ENCODE measurements at regions not wholly inside any gene's neighbourhood (a gene's known extent, or its start where the extent isn't known, plus 50 kb on each side); places are given as distances from the start of the nearest gene placed in this dataset.

- no peaks in the 10 kb centered on the region for H3K36me3 ChIP-seq (replicated peaks in 1 of 2; ENCODE audit: insufficient read depth in 1 of 2, low read depth in 2 of 2)
- no peak overlapping the region for H3K27ac ChIP-seq
- WGBS, 2 donors: 62 to 67% methylated on average over 4 of the region's 4 CpGs
- H3K4me3 ChIP-seq: no peak overlapping the region
- H3K4me1 ChIP-seq: no peaks in the 10 kb centered on the region
- H3K9me3 ChIP-seq: no peaks in the 10 kb centered on the region
- TF ChIP-seq, protein P1, sequence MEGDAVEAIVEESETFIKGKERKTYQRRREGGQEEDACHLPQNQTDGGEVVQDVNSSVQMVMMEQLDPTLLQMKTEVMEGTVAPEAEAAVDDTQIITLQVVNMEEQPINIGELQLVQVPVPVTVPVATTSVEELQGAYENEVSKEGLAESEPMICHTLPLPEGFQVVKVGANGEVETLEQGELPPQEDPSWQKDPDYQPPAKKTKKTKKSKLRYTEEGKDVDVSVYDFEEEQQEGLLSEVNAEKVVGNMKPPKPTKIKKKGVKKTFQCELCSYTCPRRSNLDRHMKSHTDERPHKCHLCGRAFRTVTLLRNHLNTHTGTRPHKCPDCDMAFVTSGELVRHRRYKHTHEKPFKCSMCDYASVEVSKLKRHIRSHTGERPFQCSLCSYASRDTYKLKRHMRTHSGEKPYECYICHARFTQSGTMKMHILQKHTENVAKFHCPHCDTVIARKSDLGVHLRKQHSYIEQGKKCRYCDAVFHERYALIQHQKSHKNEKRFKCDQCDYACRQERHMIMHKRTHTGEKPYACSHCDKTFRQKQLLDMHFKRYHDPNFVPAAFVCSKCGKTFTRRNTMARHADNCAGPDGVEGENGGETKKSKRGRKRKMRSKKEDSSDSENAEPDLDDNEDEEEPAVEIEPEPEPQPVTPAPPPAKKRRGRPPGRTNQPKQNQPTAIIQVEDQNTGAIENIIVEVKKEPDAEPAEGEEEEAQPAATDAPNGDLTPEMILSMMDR (IDR thresholded peaks at IDR 0.05): no peak
- no peak for TF ChIP-seq POLR2A (IDR thresholded peaks at IDR 0.05)
- no peak for ATAC-seq
- H3K27me3 ChIP-seq: no peaks in the 10 kb centered on the region
- DNase-seq: peak in 1 of 4 donors; percentile 28
- intact Hi-C loops (cut with DNase I): no loop called here
These were observed 75.5 kb upstream of the CPM start for GRCh38 chr12:69008520-69008919.

- H3K4me1 ChIP-seq: no peaks in the 10 kb centered on the region
- no peaks in the 10 kb centered on the region for H3K27me3 ChIP-seq
- H3K4me3 ChIP-seq: no peak overlapping the region
- no peaks in the 10 kb centered on the region for H3K9me3 ChIP-seq
- WGBS, 2 donors: 72 to 77% methylated on average over 2 of the region's 2 CpGs
- ATAC-seq (no peak), DNase-seq (no peak)
- intact Hi-C loops (cut with DNase I): no loop called here
- H3K36me3 ChIP-seq (replicated peaks in 1 of 2; ENCODE audit: insufficient read depth in 1 of 2, low read depth in 2 of 2): no peaks in the 10 kb centered on the region
- H3K27ac ChIP-seq: no peak overlapping the region
- TF ChIP-seq, protein P1 (IDR thresholded peaks at IDR 0.05): no peak
- no peak for TF ChIP-seq POLR2A (IDR thresholded peaks at IDR 0.05)
These were observed 81.1 kb upstream of the CPM start for GRCh38 chr12:69014047-69014446.

DNA sequence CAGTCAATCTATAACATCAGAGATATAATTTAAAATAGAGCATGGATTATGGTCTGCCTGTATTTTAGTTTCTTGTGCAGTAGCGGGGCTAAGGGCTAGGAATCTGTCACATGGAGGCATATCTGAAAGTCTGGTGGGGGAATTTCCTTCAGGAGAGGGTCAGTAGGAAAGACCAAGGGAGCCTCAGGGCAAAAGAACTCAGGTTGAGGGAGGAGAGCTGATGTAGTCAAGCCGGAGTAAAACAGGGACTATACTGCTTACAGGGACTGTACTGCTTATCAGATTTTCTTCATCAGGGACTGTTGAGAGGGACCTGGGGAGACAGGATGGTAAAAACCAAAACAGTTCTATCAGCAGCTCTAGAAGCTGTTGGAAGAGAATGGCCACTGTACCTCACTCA lies 82.0 kb upstream of the CPM start:
- intact Hi-C loops (cut with DNase I): no loop called here
- H3K27me3 ChIP-seq: no peaks in the 10 kb centered on the region
- H3K36me3 ChIP-seq (replicated peaks in 1 of 2; ENCODE audit: insufficient read depth in 1 of 2, low read depth in 2 of 2): no peaks in the 10 kb centered on the region
- no peak overlapping the region for H3K27ac ChIP-seq
- TF ChIP-seq, protein P1 (IDR thresholded peaks at IDR 0.05): no peak
- TF ChIP-seq POLR2A (IDR thresholded peaks at IDR 0.05): no peak
- 70 to 93% methylated on average over 2 of the region's 2 CpGs for WGBS, 2 donors
- no peaks in the 10 kb centered on the region for H3K4me1 ChIP-seq
- no peak for DNase-seq
- no peak for ATAC-seq
- H3K9me3 ChIP-seq: no peaks in the 10 kb centered on the region
- H3K4me3 ChIP-seq: no peak overlapping the region

- no peak overlapping the region for H3K4me3 ChIP-seq
- DNase-seq: no peak
- no peak overlapping the region for H3K27ac ChIP-seq
- no peaks in the 10 kb centered on the region for H3K36me3 ChIP-seq (replicated peaks in 1 of 2; ENCODE audit: insufficient read depth in 1 of 2, low read depth in 2 of 2)
- H3K9me3 ChIP-seq: no peaks in the 10 kb centered on the region
- 68 to 87% methylated on average over 5 to 6 of the region's 6 CpGs for WGBS, 2 donors
- ATAC-seq: no peak
- no peaks in the 10 kb centered on the region for H3K4me1 ChIP-seq
- intact Hi-C loops (cut with DNase I): no loop called here
- H3K27me3 ChIP-seq: no peaks in the 10 kb centered on the region
- no peak for TF ChIP-seq POLR2A (IDR thresholded peaks at IDR 0.05)
- TF ChIP-seq, protein P1 (IDR thresholded peaks at IDR 0.05): no peak
These were observed 82.9 kb upstream of the CPM start for GRCh38 chr12:69015831-69016230.

- Histone ChIP-seq H3K36me3 (replicated peaks in 1 of 2; ENCODE audit: insufficient read depth in 1 of 2, low read depth in 2 of 2) (no peaks in the 10 kb centered on the region), H3K9me3 (no peaks in the 10 kb centered on the region), H3K4me3 (no peak overlapping the region), H3K27me3 (no peaks in the 10 kb centered on the region), H3K27ac (no peak overlapping the region), H3K4me1 (no peaks in the 10 kb centered on the region)
- DNase-seq (no peak), ATAC-seq (no peak)
- intact Hi-C loops (cut with DNase I): no loop called here
- TF ChIP-seq, protein P1 (IDR thresholded peaks at IDR 0.05): no peak
- TF ChIP-seq POLR2A (IDR thresholded peaks at IDR 0.05): no peak
These were observed 86.1 kb upstream of the CPM start for GRCh38 chr12:69019082-69019481.

Measured in body of pancreas (tissue), 4 donors.